ENCODE measurements at regions not wholly inside any gene's neighbourhood (a gene's known extent, or its start where the extent isn't known, plus 50 kb on each side); places are given as distances from the start of the nearest gene placed in this dataset.

- DNase-seq, result no peak
Measured at GRCh38 chr2:898319-898718, 52.3 kb upstream of the SNTG2 start.

DNA sequence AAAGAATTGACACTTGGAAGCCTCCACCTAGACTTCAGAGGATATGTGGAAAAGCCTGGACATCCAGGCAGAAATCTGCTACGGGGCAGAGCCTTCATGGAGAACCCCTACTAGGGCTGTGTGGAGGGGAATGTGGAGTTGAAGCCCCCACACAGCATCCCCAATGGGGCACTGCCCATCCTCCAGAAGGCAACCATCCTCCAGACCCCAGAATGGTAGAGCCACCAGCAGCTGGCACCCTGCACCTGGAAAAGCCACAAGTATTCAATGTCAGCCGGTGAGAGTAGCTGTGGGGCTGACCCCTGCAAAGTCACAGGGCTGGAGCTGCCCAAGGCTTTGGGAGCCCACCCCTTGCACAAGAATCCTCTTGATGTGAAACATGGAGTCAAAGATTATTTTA lies 53.6 kb upstream of the SNTG2 start:
- DNase-seq, result no peak

DNA sequence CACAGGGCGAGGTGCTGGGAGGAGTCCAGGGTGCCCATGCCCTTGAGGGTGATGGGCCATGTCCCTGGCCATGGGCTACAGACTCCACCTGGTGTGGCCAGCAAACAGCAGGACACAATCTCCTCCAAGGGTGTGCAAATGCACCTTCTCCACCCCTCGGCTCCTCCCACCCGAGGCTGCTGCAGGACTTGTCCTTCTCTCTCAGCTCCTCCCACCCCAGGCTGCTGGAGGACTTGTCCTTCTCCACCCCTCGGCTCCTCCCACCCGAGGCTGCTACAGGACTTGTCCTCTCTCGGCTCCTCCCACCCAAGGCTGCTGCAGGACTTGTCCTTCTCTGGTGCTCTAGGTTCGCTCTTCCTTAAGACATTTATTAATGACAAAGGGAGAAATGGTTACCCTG lies 57.3 kb upstream of the SNTG2 start:
- no peak for DNase-seq

- no peak for DNase-seq
Measured at GRCh38 chr2:892892-893291, 57.8 kb upstream of the SNTG2 start.

DNA sequence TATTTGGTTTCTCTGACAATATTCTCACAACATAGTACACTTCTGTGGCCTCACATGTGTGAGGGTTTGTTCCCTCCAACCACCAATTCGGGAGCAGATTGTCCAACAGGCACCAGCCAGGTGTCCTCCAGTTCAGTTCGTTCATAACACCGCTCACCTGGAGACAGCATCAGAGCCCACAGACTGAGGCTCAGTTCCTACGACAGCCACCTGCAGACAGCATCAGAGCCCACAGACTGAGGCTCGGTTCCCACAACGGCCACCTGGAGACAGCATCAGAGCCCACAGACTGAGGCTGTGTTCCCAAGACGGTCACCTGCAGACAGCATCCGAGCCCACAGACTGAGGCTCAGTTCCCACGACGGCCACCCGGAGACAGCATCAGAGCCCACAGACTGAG lies 58.2 kb upstream of the SNTG2 start:
- DNase-seq, result no peak

GRCh38 chr2:891734-892133 lies 58.9 kb upstream of the SNTG2 start:
- DNase-seq, result no peak

DNA sequence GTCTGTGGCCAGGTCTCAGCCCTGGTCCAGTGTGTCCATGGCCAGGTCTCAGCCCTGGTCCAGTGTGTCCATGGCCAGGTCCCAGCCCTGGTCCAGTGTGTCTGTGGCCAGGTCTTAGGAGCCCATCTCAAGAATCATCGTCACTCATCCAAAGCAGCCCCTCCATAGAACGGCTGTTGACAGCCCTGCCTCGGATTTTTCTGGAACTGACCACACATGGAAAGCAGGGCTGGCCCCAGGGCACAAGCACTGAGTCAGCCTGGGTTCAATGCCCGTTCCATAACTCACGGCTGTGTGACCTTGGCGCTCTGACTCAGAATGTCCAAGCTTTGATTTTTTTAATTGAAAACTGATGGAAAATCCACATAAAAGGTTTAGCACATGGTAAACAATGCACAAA lies 59.9 kb upstream of the SNTG2 start:
- no peak for DNase-seq

GRCh38 chr2:890214-890613 lies 60.4 kb upstream of the SNTG2 start:
- no peak for DNase-seq

DNA sequence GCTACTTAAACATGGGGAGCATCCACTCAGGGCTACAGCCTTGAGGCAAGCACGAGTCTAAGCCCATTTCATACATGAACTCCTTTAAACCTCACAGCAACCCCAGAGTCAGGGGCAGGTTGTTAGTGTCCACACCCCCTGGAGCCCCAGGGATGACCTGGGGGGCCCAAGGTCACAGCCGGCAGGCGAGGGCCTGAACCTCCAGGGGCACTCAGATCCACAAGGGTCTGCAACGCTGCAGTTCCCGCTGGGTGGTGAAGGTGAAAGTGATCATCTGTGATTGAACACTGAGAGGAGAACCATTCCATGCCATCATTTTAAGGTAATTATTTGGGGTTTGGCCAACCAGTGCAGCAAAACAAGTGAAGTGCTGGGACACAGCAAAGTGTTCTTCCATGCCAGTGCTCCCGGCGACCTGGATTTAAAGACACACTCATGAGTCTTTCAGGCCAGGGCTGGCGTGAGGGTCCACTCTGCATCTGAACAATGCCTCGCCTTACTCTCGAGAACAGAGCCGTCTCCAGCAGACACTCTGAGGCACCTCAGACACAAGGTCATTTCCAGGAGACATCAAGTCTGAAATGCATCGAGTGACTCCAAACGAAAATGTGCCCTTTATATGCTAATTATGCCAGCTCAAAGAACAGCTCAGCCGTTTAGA lies 61.6 kb upstream of the SNTG2 start:
- no peak for DNase-seq

GRCh38 chr2:888211-888801 lies 62.3 kb upstream of the SNTG2 start:
- DNase-seq, result no peak

DNA sequence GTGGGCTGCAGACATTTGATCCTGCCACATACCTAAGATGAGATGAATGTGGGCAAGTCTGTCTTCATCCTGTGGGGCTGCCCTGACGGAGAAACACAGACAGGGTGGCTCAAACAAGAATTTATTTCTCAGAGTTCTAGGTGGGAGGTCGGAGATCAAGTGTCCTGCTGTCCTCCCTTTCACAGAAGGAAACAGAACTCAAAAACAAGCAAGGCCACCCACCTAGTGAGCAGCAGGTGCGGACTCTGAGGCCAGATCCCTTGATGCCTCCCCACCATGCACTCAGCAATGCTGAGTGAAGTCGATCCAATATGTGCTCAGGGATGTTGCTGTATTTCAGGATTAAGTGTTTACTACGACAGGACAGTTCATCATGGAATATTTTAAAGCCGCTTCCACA lies 63.0 kb upstream of the SNTG2 start:
- DNase-seq, result no peak

GRCh38 chr2:886072-887022 lies 64.3 kb upstream of the SNTG2 start:
- no peak for DNase-seq

GRCh38 chr2:885230-886071 lies 65.2 kb upstream of the SNTG2 start:
- no peak for DNase-seq

- no peak for DNase-seq
Measured at GRCh38 chr2:883803-884748, 66.6 kb upstream of the SNTG2 start.

DNA sequence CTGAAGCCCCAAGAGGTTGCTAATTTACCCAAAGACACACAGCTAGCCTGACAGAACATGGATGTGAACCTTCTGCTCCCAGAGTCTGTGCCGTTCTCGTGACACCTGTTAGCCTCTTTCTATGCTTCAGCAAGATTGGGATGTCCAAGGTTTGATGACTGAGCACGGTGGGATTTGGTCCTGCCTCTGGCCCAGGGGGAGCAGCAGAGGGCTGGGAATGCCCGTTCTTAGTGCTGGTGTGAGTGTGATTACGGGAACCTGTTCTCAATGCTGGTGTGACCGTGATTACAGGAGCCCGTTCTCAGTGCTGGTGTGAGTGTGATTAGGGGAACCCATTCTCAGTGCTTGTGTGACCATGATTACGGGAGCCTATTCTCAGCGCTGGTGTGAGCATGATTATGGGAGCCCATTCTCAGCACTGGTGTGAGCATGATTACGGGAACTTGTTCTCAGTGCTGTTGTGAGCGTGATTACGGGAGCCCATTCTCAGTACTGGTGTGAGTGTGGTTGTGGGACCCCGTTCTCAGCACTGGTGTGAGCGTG lies 67.3 kb upstream of the SNTG2 start:
- no peak for DNase-seq

DNA sequence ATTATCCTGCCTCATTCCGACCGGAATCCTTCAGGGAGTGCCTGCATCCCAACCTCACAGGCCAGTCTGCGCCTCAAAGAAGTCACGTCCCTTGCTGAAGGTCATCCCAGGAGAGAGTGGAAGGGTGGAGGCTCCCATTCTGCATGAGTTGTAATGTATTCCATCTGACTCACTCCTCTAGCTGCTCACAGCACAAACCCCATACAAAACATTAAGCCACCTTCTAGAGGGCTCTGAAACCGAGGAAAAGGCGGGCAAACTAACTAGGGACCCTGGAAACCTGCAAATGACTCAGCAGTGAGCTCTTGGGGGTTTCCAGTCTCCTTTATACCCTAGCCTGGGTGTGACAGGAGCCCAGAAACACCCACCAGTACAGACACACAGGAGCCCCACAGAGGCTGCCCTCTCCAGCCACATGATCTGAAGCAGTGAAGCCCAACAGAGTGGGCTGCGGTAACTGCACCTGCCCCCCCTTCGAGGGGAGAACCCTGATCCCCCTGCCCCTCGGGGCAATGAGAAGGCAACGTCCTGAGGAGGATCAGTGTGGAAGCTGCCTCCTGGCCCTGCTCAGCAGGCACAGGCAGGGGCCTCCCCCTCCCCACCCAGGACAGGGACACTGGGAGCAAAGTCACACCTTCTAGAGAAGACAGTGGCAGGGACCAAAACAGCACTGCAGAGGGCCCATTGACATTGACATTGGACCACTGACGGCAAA lies 69.3 kb upstream of the SNTG2 start:
- no peak for DNase-seq

GRCh38 chr2:880201-880970 lies 70.3 kb upstream of the SNTG2 start:
- DNase-seq, result no peak

- no peak for DNase-seq
Measured at GRCh38 chr2:879540-879939, 71.1 kb upstream of the SNTG2 start.

- DNase-seq, result no peak
Measured at GRCh38 chr2:878245-878930, 72.3 kb upstream of the SNTG2 start.
